GM18511 (cell line): ENCODE measurements at regions not wholly inside any gene's neighbourhood (a gene's known extent, or its start where the extent isn't known, plus 50 kb on each side); places are given as distances from the start of the nearest gene placed in this dataset.
A peak's percentile ranks its signal among the peaks of the same experiment; 100 is the strongest.

Experiments
- ATAC-seq: cut with Tn5 transposase; IDR thresholded peaks from one replicate; pipeline ENCODE4 v1.9.1; 2021; ENCODE audit warnings: mild to moderate bottlenecking, moderate library complexity; ENCODE audit not compliant: unreplicated experiment

DNA sequence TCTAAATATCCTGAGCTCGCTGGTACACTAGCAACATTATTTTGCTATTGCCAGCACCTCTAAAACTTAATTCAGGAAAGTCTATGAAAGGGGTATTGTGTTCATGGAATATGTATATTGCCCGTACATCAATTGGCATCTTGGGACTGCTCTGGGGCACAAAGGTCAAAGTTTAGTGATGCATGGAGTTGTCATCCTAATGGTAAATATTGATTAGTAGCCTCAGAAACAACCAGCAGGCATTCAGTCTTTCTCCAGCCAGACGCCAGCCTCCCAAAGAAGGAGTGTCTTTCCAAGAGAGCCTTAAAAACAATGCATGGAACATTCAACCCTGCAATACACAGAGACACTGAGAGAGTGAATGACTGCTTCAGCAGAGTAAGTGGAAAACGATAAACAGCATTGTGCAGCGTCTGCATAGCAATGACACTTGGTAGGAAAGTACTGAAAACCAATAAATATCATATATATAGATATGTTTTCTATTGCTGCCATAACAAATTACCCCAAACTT, 377.3 kb downstream of the SHQ1 start:
- no peak for ATAC-seq

DNA sequence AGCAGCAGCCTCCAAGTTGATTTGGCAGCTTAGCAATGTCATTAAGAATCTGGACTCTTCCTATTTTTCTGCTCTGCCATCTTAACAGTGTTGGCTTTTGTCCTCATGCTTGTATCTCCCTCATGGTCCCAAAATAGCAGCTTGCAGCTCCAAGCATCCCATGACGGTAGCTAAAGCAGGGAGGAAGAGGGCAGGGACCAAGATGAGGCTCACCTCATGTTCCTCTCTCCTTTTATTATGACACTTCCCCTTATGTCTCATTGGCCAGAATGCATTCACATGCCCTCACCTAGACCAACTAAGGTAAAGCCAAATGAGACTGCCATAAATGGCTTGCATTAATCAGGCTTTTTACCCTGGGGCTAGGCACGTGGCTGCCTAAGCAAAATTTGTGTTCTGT, 382.4 kb downstream of the SHQ1 start:
- ATAC-seq, result no peak

DNA sequence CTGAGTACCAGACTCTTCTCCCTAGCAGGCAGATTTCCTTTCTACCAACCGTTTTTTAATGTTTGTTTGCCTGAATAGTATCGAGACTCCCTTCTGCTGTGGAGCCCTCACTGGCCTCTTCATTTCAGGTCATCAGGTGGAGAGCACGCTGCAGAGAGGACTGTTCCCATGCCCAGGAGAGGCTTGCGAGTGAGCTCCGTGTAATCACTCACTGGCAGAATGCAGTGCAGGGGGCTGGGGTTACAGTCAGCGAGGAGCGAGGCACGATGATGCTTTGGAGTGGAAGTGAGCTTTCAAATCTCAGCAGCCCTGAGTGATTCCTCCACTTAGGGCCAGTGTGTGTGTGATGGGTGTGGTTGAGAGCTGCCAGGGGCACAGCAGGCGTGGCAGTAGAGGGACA, 385.2 kb downstream of the SHQ1 start:
- ATAC-seq, result no peak

DNA sequence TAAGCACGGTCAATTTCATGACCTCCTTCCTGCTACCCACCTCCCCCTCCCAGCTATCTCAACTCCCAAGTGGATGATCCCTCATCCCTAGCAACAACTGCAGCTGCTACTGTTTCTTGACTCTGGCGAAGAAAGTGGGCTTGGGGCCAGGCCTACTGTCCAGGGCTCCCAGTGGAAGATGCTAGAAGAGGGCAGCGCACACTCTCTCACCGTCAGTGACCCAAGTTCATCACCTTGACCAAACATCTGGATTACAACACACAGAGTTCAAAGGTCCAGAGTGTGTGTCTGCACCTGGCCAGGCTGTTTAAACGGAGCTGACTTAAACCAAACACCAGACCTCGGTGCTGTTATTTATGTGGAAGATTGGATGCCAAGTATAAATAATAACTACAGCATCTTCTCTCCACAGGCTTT, 385.6 kb downstream of the SHQ1 start:
- ATAC-seq, result no peak

DNA sequence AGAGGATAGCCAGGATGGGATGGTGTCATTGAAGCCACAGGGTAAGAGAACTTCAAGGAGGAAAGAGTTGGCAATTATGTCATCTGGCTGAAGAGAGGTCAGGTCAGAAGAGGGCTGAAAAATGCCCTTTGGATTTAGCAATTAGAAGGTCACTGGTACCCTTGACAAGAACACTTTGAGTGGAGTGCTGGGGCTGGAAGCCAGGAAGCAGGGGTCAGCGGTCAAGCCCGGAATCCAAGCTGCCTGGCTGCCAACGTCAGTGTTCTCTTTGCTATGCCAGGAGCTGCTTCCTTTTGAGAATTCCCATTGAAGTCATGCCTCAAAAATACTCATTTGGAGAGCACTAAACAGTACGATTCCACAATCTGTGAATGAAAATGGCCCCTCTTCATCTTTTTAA, 386.5 kb downstream of the SHQ1 start:
- ATAC-seq, result no peak

- ATAC-seq, result no peak
These were observed 387.8 kb downstream of the SHQ1 start for GRCh38 chr3:72460205-72461174.

DNA sequence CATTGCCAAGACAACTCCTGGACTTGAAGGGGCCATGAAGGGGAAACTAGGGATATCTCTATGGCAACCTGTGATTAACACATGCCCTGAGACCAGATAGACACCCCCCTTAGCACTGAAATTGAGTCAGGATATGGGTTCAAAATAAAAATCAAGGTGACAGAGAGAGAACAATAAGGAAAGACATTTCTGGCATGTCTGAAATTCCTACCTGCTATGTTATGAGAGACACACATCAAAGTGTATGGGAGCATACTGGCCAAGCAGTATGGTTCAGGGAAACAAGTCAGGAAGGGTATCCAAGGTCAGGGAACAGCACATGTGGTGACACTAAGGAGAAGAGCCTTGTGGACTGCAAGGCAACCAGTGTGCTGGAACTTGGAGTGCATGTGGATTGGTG, 388.7 kb downstream of the SHQ1 start:
- ATAC-seq, result no peak

GRCh38 chr3:72458375-72458774, 389.9 kb downstream of the SHQ1 start:
- no peak for ATAC-seq

- ATAC-seq, result no peak
These were observed 393.8 kb downstream of the SHQ1 start for GRCh38 chr3:72454441-72454840.

DNA sequence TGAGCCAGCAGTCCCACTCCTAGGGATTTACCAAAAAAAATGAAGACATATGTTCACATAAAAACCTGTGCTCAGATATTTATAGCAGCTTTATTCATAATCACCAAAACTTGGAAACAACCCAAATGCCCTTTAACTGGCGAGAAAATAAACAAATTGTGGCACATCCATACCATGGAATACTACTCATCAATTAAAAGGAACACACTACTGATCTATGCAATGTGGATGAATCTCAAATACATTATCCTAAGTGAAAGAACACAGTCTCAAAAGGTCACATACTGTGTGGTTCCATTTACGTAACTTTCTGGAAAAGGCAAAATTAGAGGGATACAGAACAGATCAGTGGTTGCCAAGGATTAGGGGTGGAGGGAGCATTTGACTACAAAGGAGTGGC, 394.5 kb downstream of the SHQ1 start:
- ATAC-seq, result no peak

GRCh38 chr3:72452745-72453144, 395.5 kb downstream of the SHQ1 start:
- ATAC-seq, result no peak

DNA sequence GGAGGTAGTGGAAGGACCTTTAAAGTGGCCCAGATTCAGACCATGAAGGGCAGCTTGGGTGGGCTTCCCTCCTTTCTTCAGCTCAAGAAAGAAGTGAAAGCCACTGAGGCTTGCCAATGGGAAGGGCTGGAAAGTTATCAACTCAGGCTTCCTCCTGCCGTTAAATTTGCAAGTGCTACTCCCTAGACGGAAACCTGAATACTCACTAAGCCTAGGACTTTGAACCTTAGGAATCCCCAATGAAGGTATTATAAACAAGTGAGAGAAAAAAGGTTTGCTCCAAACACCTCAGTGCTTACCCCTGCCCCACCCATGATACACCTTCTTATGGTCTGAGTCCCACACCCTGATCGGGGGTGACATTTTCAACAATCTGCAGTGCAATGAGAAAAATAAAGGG, 396.4 kb downstream of the SHQ1 start:
- no peak for ATAC-seq

- ATAC-seq, result no peak
These were observed 398.7 kb downstream of the SHQ1 start for GRCh38 chr3:72449551-72449950.

- no peak for ATAC-seq
These were observed 399.4 kb downstream of the SHQ1 start for GRCh38 chr3:72448858-72449257.

- ATAC-seq, result no peak
These were observed 399.8 kb downstream of the SHQ1 start for GRCh38 chr3:72448375-72448823.

DNA sequence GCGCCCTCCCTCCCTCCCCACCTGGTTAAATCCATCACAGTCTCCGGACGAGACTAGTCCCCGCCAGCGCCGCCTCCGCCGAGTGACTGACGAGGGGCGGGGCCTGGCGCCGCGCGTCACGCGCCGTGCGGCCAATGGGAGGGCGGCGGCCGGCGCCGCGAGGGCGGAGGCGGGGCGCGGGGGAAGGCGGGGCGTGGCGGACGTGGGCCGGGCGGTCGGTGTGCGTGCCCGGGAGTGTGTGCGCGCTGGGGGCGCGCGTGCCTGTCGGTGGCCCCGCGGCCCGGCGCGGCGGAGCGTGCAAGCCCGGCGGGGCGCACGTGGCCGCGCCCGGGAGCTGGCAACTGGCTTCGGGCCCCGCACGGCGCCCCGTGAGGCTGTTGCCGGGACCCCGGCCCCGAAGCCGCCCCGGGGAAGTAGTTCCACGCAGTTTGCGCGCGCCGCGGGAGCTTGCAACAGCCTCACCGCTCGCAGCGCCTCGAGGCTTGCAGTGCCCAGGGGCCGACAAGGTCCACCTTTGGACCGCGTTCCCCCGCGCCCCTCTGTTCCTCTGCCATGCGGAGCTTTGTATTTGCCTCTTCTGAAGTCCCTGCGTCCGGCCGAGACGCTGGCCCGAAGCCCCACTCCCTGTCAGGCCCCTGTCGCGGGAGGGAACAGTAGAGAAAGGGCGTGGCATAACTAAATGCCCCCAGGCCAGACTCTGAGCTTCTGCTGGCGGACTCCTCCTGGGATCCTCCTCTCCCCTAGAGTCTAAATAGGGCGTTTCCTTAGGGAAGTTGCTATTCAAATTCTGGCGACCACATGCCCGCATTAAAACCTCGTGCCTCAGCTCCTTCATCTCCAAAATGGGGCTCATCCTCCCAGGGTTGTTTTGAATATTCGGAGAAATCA, 400.9 kb downstream of the SHQ1 start:
- peak; percentile 87 for ATAC-seq

DNA sequence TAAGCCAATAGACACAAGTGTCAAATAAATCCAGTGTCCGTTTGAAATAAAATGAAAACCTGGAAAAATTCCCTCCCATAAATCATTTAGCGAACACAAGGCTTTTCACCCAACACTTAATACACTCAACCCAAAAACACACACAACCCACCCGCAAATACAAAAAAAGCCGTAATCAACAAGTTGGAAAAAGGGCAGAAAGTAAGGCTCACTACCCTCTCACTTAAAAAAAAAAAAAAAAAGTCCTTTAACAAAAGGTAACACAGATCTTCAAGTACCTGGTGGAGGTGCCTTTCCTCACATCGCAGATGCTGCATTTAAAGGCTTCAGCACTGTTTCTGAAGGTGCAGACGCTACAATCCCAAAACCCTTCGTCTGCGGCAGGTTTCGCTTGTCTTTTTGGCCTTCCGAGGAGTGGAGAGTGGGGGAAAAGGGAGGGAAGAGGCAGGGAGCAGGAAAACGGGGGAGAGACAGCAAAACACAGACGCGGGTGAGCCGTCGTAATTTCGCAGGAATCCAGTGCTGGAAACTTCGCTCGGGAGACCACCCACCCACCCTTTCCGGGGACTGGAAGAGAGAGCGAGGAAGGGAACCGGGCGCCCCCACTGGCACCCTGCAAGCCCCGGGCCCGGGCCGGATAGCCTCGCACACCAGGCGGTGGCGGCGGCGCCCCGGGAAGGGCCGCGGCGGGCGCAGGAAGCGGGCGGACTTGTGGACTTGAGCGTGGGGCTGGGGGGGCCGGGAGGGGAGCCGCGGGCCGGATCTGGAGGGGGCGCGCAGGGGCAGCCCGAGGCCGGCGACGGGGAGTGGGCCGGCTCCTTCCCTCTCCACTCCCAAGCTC, 401.8 kb downstream of the SHQ1 start, which contains the start of gene RYBP:
RYBP (minus strand) TSS at position 404 of the 841 bp plus-strand sequence.
- peak; percentile 52 for ATAC-seq

DNA sequence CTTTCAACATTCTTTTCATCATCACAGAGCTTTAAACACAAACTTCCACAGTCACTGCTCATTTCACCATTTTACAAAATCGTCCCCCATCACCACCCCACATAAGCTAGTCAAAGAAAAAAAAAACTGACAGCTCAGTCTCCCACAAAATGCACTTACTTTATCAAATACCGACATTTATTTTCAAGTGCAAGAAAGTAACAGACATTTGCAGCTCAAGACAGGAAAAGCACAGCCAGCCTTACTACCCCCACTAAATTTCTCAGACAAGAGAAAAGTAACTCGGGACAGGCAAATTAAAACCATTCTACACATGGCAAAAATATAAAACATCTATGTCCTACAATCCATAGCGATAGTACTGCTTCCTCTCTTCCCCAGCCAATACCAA, 402.4 kb downstream of the SHQ1 start:
- ATAC-seq, result no peak

- no peak for ATAC-seq
These were observed 403.5 kb downstream of the SHQ1 start for GRCh38 chr3:72444656-72445223.

DNA sequence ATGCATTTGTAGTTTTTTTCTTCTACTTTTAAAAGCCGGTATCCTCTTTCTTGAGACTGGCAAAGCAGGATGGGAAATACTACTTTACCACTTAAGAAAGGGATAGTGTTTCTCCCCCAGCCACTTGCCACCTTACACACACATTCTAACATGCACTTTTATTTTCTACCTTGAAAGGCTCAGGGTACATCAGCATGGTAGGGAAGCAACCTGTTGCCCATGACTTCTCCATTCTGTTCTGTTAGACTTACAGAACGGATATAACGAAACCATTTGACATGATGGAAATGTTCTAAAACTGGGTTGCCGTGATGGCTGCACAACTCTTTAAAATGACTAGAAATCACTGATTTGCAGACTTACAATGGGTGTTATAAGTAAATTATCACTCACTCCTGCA, 405.5 kb downstream of the SHQ1 start:
- ATAC-seq, result no peak
